ENCODE measurements at regions not wholly inside any gene's neighbourhood (a gene's known extent, or its start where the extent isn't known, plus 50 kb on each side); places are given as distances from the start of the nearest gene placed in this dataset.

DNA sequence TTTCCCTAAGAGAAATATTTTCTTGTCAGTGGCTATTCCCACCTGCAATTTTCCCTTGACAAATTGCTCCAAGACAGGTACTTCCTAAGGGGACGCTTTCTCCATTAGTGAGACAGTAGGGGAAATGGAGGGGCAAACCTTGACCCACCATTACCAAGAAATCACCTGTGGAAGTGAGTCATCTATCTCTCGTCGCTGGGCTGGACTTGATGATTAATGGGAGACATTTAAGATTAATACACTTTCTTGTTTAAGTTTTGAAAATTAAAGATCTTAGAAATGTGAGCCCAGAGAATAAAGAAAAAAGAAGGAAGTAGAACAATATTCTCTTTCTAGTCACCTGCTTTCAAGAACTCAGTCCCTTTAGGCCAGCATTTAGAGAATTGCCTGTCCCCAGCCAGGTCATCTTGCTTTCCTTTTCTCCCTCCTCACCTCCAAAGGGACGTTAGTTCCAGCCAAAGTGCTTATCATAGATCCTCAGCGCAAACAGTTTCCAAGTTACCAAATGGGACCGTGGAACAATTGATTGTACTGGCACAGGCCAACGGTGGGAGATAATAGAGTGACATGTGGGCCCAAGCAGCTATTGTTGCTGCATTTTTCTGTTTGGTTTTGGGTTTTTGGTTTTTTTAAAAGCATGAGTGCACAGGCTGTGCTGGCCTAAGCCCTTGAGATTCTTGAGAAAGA lies 284.4 kb downstream of the ENC1 start:
- H3K9me1 ChIP-seq (replicated peaks; ENCODE audit: control insufficient read depth, extremely low read depth, insufficient read depth, low read length) = no peaks in the 10 kb centered on the region
- DNase-seq (ENCODE audit: low read depth, low spot score) (no peak), FAIRE-seq (no peak)
- ChIA-PET CTCF (no interaction called here), POLR2A (no interaction called here)
- no peaks in the 10 kb centered on the region for H3K36me3 ChIP-seq (ENCODE audit: control insufficient read depth in 2 of 2, extremely low read depth in 1 of 2, insufficient read depth in 2 of 2, low read length in 2 of 2)
- intact Hi-C loops (cut with micrococcal nuclease) = no loop called here
- no peaks in the 10 kb centered on the region for H3K9me3 ChIP-seq (replicated peaks; ENCODE audit: control insufficient read depth, insufficient read depth, low read length)
- no peak overlapping the region for H3K4me3 ChIP-seq (replicated peaks in 1 of 3; ENCODE audit: insufficient read depth in 1 of 3, low read depth in 1 of 3, low read length in 3 of 3)
- no peak overlapping the region for H3K27ac ChIP-seq (ENCODE audit: insufficient read depth, low read depth, low read length)
- H3K4me1 ChIP-seq (ENCODE audit: control insufficient read depth, extremely low read depth, insufficient read depth, low read length) = no peaks in the 10 kb centered on the region
- H3K79me2 ChIP-seq (ENCODE audit: control insufficient read depth, insufficient read depth, low read length) = no peaks in the 10 kb centered on the region
- H3K4me2 ChIP-seq (ENCODE audit: insufficient read depth, low read length) = no peak overlapping the region
- no peak overlapping the region for H3K9ac ChIP-seq (replicated peaks; ENCODE audit: extremely low read depth, insufficient read depth, low read length)
- no peak overlapping the region for H2AFZ ChIP-seq (ENCODE audit: low read depth, low read length)
- dilution Hi-C loops (cut with MboI; ENCODE audit: extremely low pct_ligation_motif_present, low sequenced_read_pairs) = no loop called here
- H3K27me3 ChIP-seq (ENCODE audit: control insufficient read depth in 2 of 2, insufficient read depth in 2 of 2, low read length in 2 of 2) = peaks cover 0 to 3% of the 10 kb centered on the region in 2 experiments
- BruUV-seq (replicated peaks) = no TSS peak
- no peaks in the 10 kb centered on the region for H4K20me1 ChIP-seq (replicated peaks; ENCODE audit: control insufficient read depth, extremely low read depth, insufficient read depth, low read length)
- TF ChIP-seq EZH2 (IDR thresholded peaks at IDR 0.05; ENCODE audit: borderline replicate concordance, low read depth, low read length, severe bottlenecking) (no peak), JUN (IDR thresholded peaks at IDR 0.05; ENCODE audit: borderline replicate concordance, insufficient read depth, insufficient read length, low read depth) (no peak), MYC (IDR thresholded peaks at IDR 0.05; ENCODE audit: low read depth, low read length) (no peak), FOS (IDR thresholded peaks at IDR 0.05; ENCODE audit: borderline replicate concordance, insufficient read depth, low read length) (no peak), POLR2AphosphoS5 (IDR thresholded peaks at IDR 0.05; ENCODE audit: insufficient read depth, low read depth, low read length) (no peak), POLR2A (IDR thresholded peaks at IDR 0.05; ENCODE audit: low read depth, low read length) (no peak), GATA2 (IDR thresholded peaks at IDR 0.05; ENCODE audit: insufficient read depth, insufficient read length, low read depth, low read length) (no peak)
- TF ChIP-seq, protein P1, sequence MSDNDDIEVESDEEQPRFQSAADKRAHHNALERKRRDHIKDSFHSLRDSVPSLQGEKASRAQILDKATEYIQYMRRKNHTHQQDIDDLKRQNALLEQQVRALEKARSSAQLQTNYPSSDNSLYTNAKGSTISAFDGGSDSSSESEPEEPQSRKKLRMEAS (IDR thresholded peaks at IDR 0.05; ENCODE audit: insufficient read depth, insufficient read length) = no peak
- TF ChIP-seq, protein P2, sequence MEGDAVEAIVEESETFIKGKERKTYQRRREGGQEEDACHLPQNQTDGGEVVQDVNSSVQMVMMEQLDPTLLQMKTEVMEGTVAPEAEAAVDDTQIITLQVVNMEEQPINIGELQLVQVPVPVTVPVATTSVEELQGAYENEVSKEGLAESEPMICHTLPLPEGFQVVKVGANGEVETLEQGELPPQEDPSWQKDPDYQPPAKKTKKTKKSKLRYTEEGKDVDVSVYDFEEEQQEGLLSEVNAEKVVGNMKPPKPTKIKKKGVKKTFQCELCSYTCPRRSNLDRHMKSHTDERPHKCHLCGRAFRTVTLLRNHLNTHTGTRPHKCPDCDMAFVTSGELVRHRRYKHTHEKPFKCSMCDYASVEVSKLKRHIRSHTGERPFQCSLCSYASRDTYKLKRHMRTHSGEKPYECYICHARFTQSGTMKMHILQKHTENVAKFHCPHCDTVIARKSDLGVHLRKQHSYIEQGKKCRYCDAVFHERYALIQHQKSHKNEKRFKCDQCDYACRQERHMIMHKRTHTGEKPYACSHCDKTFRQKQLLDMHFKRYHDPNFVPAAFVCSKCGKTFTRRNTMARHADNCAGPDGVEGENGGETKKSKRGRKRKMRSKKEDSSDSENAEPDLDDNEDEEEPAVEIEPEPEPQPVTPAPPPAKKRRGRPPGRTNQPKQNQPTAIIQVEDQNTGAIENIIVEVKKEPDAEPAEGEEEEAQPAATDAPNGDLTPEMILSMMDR (IDR thresholded peaks at IDR 0.05; ENCODE audit: extremely low read depth in 1 of 2, insufficient read depth in 1 of 2, low read depth in 1 of 2, low read length in 2 of 2) = no peak

Data from endothelial cell of umbilical vein (primary cell).